GM10248 (cell line): ENCODE measurements at regions not wholly inside any gene's neighbourhood (a gene's known extent, or its start where the extent isn't known, plus 50 kb on each side); places are given as distances from the start of the nearest gene placed in this dataset.

Experiments
- CTCF ChIA-PET: fragments of 300-600 bp; sonication (Branson Sonifier 250); formaldehyde crosslinking; extraction: SDS; loops from one replicate; lab custom pipeline; 2021; ENCODE audit warnings: antibody characterized with exemption; lab: Yijun Ruan, JAX
- POLR2A ChIA-PET: fragments of 350-650 bp; sonication (Branson Sonifier 250); formaldehyde crosslinking; extraction: SDS; loops from one replicate; lab custom pipeline; 2020; ENCODE audit warnings: antibody characterized with exemption; lab: Yijun Ruan, JAX
- DNase-seq: peaks from one replicate; pipeline ENCODE4 v3.0.0; 2012; ENCODE audit errors: extremely low spot score
- CTCF ChIP-seq: IDR thresholded peaks from 2 replicates; pipeline ENCODE4 v1.5.1; 2012; ENCODE audit warnings: mild to moderate bottlenecking, low read depth; ENCODE audit errors: extremely low read depth, missing control alignments, control extremely low read depth

GRCh38 chr5:152185547-152186245, 219.4 kb downstream of the NMUR2 start:
- DNase-seq = no peak
- ChIA-PET CTCF (interaction anchor here (1.0 to 1.5 kb wide), 2 partner anchors 13 to 19 kb away, joined by 3 read pairs; no protein-coding TSS in a partner anchor), POLR2A (no interaction called here)
- no peak for TF ChIP-seq CTCF

- ChIA-PET POLR2A (no interaction called here), CTCF (no interaction called here)
- no peak for TF ChIP-seq CTCF
- no peak for DNase-seq
Observed at GRCh38 chr5:152184266-152184665, 220.8 kb downstream of the NMUR2 start.

- ChIA-PET POLR2A (no interaction called here), CTCF (interaction anchor here (1.2 kb wide), 1 partner anchor 39 kb away, joined by 3 read pairs; no protein-coding TSS in a partner anchor)
- no peak for DNase-seq
- no peak for TF ChIP-seq CTCF
Observed at GRCh38 chr5:152181461-152181860, 223.6 kb downstream of the NMUR2 start.

- TF ChIP-seq CTCF = no peak
- POLR2A ChIA-PET = no interaction called here
- CTCF ChIA-PET = no interaction called here
- DNase-seq = no peak
Observed at GRCh38 chr5:152178350-152178699, 226.8 kb downstream of the NMUR2 start.

GRCh38 chr5:152177626-152178349, 227.3 kb downstream of the NMUR2 start:
- no peak for DNase-seq
- ChIA-PET POLR2A (no interaction called here), CTCF (no interaction called here)
- no peak for TF ChIP-seq CTCF

GRCh38 chr5:152171888-152172287, 233.2 kb downstream of the NMUR2 start:
- no peak for DNase-seq
- ChIA-PET POLR2A (no interaction called here), CTCF (interaction anchor here (1.0 to 2.1 kb wide), 2 partner anchors 11 to 28 kb away, joined by 4 to 8 read pairs; no protein-coding TSS in a partner anchor)
- no peak for TF ChIP-seq CTCF
